Endothelial cell of umbilical vein (primary cell): ENCODE measurements at regions not wholly inside any gene's neighbourhood (a gene's known extent, or its start where the extent isn't known, plus 50 kb on each side); places are given as distances from the start of the nearest gene placed in this dataset.

Experiments
- BruUV-seq: library from RNA; stranded (reverse); fragments of 400-500 nt; replicated peaks from 2 replicates; lab custom pipeline; 2021; lab: Mats Ljungman, UMichigan
- CTCF ChIA-PET: fragments of 300-600, 350-600 bp; sonication (Branson Sonifier 250); formaldehyde crosslinking; loops from one replicate; lab custom pipeline; 2021; ENCODE audit warnings: antibody characterized with exemption, inconsistent platforms; lab: Charles Lee
- POLR2A ChIA-PET: fragments of 300-600, 350-600 bp; sonication (Branson Sonifier 250); formaldehyde crosslinking; loops from one replicate; lab custom pipeline; 2021; ENCODE audit warnings: antibody characterized with exemption, inconsistent platforms; lab: Charles Lee
- DNase-seq: peaks from one replicate; pipeline ENCODE4 v3.0.0-alpha.2; 2011; ENCODE audit warnings: low read depth, low spot score
- FAIRE-seq: peaks from 2 replicates; lab custom pipeline; 2011; peaks lifted over from hg19 to GRCh38; lab: Jason Lieb, UNC
- H2AFZ ChIP-seq: 2 replicates; pipeline ENCODE4 v1.6.0; 2012; ENCODE audit warnings: low read depth, low read length, control low read depth, inconsistent platforms
- H3K27ac ChIP-seq: 2 replicates; pipeline ENCODE4 v1.5.1; 2011; ENCODE audit warnings: low read depth, mild to moderate bottlenecking, control low read depth, low read length, moderate library complexity; ENCODE audit not compliant: insufficient read depth
- H3K27me3 ChIP-seq, 2 experiments: 2 replicates each; pipeline versions ENCODE4 v1.6.0 to v1.6.1; 2011; ENCODE audit warnings: low read length in 2 of 2, mixed read lengths in 1 of 2; ENCODE audit not compliant: control insufficient read depth in 2 of 2, insufficient read depth in 2 of 2
- H3K36me3 ChIP-seq, 2 experiments: 2 replicates in 1 of 2; 3 replicates in 1 of 2; pipeline ENCODE4 v1.5.1; 2011; ENCODE audit warnings: low read length in 2 of 2, mild to moderate bottlenecking in 1 of 2, moderate library complexity in 1 of 2; ENCODE audit not compliant: control insufficient read depth in 2 of 2, insufficient read depth in 2 of 2; ENCODE audit errors: extremely low read depth in 1 of 2
- H3K4me1 ChIP-seq: 3 replicates; pipeline ENCODE4 v1.5.1; 2011; ENCODE audit warnings: mild to moderate bottlenecking, low read length; ENCODE audit not compliant: control insufficient read depth, insufficient read depth; ENCODE audit errors: extremely low read depth
- H3K4me2 ChIP-seq: 2 replicates; pipeline ENCODE4 v1.6.1; 2011; ENCODE audit warnings: low read length, control low read depth, mixed read lengths; ENCODE audit not compliant: insufficient read depth
- H3K4me3 ChIP-seq, 3 experiments: fragments of 200-600 bp in 1 of 3; sonication (generic), shearing (Covaris generic) in 1 of 3; replicated peaks in 1 of 3; 2 replicates each; pipeline ENCODE4 v1.5.1; 2011 to 2016; ENCODE audit warnings: control low read depth in 3 of 3, low read length in 3 of 3, mild to moderate bottlenecking in 2 of 3, inconsistent platforms in 1 of 3, low read depth in 1 of 3, moderate library complexity in 1 of 3; ENCODE audit not compliant: insufficient read depth in 1 of 3
- H3K79me2 ChIP-seq: 2 replicates; pipeline ENCODE4 v1.6.0; 2012; ENCODE audit warnings: low read length, inconsistent platforms; ENCODE audit not compliant: control insufficient read depth, insufficient read depth
- H3K9ac ChIP-seq: replicated peaks from 2 replicates; pipeline ENCODE3; 2011; ENCODE audit warnings: low read length, control low read depth; ENCODE audit not compliant: insufficient read depth; ENCODE audit errors: extremely low read depth
- H3K9me1 ChIP-seq: replicated peaks from 3 replicates; pipeline ENCODE4 v1.6.0; 2011; ENCODE audit warnings: mild to moderate bottlenecking, low read length; ENCODE audit not compliant: control insufficient read depth, insufficient read depth; ENCODE audit errors: extremely low read depth
- H3K9me3 ChIP-seq: replicated peaks from 2 replicates; pipeline ENCODE4 v1.5.1; 2012; ENCODE audit warnings: low read length, inconsistent platforms; ENCODE audit not compliant: control insufficient read depth, insufficient read depth
- H4K20me1 ChIP-seq: replicated peaks from 2 replicates; pipeline ENCODE3; 2011; ENCODE audit warnings: mild to moderate bottlenecking, low read length; ENCODE audit not compliant: control insufficient read depth, insufficient read depth; ENCODE audit errors: extremely low read depth
- CTCF ChIP-seq, 2 donors: IDR thresholded peaks; 1 replicate in 1 of 2; 2 replicates in 1 of 2; pipeline ENCODE4 v1.5.1; 2011; ENCODE audit warnings: low read length in 2 of 2, mild to moderate bottlenecking in 2 of 2, moderate library complexity in 2 of 2, control low read depth in 1 of 2, inconsistent platforms in 1 of 2, low read depth in 1 of 2; ENCODE audit not compliant: insufficient read depth in 1 of 2; ENCODE audit errors: extremely low read depth in 1 of 2
- EZH2 ChIP-seq: IDR thresholded peaks from 2 replicates; pipeline ENCODE4 v1.6.1; 2012; ENCODE audit warnings: borderline replicate concordance, low read depth, mild to moderate bottlenecking, moderate library complexity, low read length, inconsistent platforms; ENCODE audit not compliant: severe bottlenecking
- FOS ChIP-seq: IDR thresholded peaks from 2 replicates; pipeline ENCODE4 v1.6.1; 2011; ENCODE audit warnings: mild to moderate bottlenecking, low read length, moderate library complexity, borderline replicate concordance; ENCODE audit not compliant: insufficient read depth
- GATA2 ChIP-seq: IDR thresholded peaks from 2 replicates; pipeline ENCODE4 v1.7.0; 2011; ENCODE audit warnings: low read depth, mild to moderate bottlenecking, moderate library complexity, mixed read lengths, low read length; ENCODE audit not compliant: insufficient read length, insufficient read depth
- JUN ChIP-seq: IDR thresholded peaks from 2 replicates; pipeline ENCODE4 v1.6.1; 2011; ENCODE audit warnings: borderline replicate concordance, low read depth; ENCODE audit not compliant: insufficient read length, insufficient read depth
- MYC ChIP-seq: IDR thresholded peaks from one replicate; pipeline ENCODE4 v1.6.1; 2011; ENCODE audit warnings: mild to moderate bottlenecking, low read depth, low read length
- POLR2A ChIP-seq: IDR thresholded peaks from 2 replicates; pipeline ENCODE4 v1.6.1; 2012; ENCODE audit warnings: low read depth, mild to moderate bottlenecking, control low read depth, low read length
- POLR2AphosphoS5 ChIP-seq: IDR thresholded peaks from 2 replicates; pipeline ENCODE4 v1.6.1; 2012; ENCODE audit warnings: low read depth, mild to moderate bottlenecking, control low read depth, low read length, moderate library complexity; ENCODE audit not compliant: insufficient read depth
- dilution Hi-C: fragments of 300-500 bp; cut with MboI; formaldehyde crosslinking; loops from one replicate; pipeline ENCODE4 v1.15.0; 2019; ENCODE audit warnings: low sequenced_read_pairs; ENCODE audit not compliant: extremely low pct_ligation_motif_present
- intact Hi-C: fragments of 100-400 bp; cut with micrococcal nuclease; formaldehyde crosslinking; loops from one replicate; pipeline ENCODE4 v1.10.0; 2022
- TF ChIP-seq, protein P1 (sequence below): IDR thresholded peaks from 2 replicates; pipeline ENCODE4 v1.6.1; 2011; ENCODE audit not compliant: insufficient read depth, insufficient read length

DNA sequence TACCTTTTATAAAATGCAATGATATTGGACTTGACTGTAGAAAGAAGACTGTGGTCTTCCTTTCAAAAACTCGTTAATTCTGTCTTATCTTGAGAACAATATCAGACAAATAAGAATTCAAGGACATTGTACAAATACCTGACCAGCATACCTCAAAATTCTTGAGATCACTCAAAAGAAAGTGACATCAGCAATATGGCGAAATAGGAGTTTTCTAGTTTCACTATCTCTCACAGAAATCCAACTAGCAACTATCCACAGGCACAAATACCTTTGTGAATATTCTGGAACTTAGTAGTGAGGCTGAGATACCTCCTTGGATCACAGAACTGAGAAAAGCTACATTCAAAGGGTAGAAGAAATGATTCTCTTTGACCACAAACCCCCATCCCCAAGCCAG, 419.7 kb downstream of the ZNF385D start:
- Histone ChIP-seq H3K9me1 (no peaks in the 10 kb centered on the region), H4K20me1 (no peaks in the 10 kb centered on the region), H2AFZ (no peak overlapping the region), H3K36me3 (no peaks in the 10 kb centered on the region), H3K4me3 (no peak overlapping the region), H3K27me3 (no peaks in the 10 kb centered on the region), H3K4me2 (no peak overlapping the region), H3K4me1 (no peaks in the 10 kb centered on the region), H3K9me3 (no peaks in the 10 kb centered on the region), H3K79me2 (no peaks in the 10 kb centered on the region), H3K27ac (no peak overlapping the region), H3K9ac (no peak overlapping the region)
- FAIRE-seq (no peak), DNase-seq (no peak)
- CTCF ChIA-PET: no interaction called here
- POLR2A ChIA-PET: no interaction called here
- dilution Hi-C loops (no loop called here), intact Hi-C loops (no loop called here)
- BruUV-seq: no TSS peak
- no peak for TF ChIP-seq MYC
- TF ChIP-seq, protein P1, sequence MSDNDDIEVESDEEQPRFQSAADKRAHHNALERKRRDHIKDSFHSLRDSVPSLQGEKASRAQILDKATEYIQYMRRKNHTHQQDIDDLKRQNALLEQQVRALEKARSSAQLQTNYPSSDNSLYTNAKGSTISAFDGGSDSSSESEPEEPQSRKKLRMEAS: no peak
- TF ChIP-seq GATA2: no peak
- no peak for TF ChIP-seq FOS
- no peak for TF ChIP-seq JUN
- no peak for TF ChIP-seq POLR2A

DNA sequence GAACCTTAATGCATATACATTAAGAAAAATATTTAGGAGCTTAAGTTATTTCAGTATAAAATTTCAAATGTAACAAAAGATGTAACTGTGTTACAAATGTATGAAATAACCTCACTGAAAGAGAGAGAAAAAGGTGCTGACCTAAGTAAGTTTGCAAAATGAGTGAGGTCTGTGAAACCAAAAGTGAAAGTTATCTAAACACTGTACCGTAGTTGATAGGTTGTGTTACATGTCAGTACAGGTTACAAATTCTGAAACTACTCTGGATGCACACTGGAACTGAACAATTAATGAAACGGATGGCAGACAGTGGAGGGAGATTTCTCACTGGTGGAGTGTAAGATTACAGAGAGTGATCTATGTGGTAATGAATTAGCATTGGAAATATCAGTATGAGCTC, 420.7 kb downstream of the ZNF385D start:
- Histone ChIP-seq H3K4me3 (no peak overlapping the region), H4K20me1 (no peaks in the 10 kb centered on the region), H3K9me1 (no peaks in the 10 kb centered on the region), H3K4me1 (no peaks in the 10 kb centered on the region), H3K27ac (no peak overlapping the region), H3K27me3 (no peaks in the 10 kb centered on the region), H3K36me3 (no peaks in the 10 kb centered on the region), H3K4me2 (no peak overlapping the region), H3K9ac (no peak overlapping the region), H3K79me2 (no peaks in the 10 kb centered on the region), H3K9me3 (no peaks in the 10 kb centered on the region), H2AFZ (peak overlapping the region; percentile 35)
- ChIA-PET POLR2A (no interaction called here), CTCF (no interaction called here)
- intact Hi-C loops: no loop called here
- no TSS peak for BruUV-seq
- no peak for DNase-seq
- dilution Hi-C loops: no loop called here
- TF ChIP-seq EZH2 (no peak), CTCF (IDR thresholded peaks at IDR 0.05; ENCODE audit: extremely low read depth in 1 of 2, insufficient read depth in 1 of 2, low read depth in 1 of 2, low read length in 2 of 2) (no peak), JUN (no peak), MYC (no peak), FOS (no peak), POLR2A (no peak), POLR2AphosphoS5 (no peak), GATA2 (no peak)
- TF ChIP-seq, protein P1: no peak
- FAIRE-seq: no peak
